Breast epithelium (tissue), 4 donors: ENCODE measurements at regions not wholly inside any gene's neighbourhood (a gene's known extent, or its start where the extent isn't known, plus 50 kb on each side); places are given as distances from the start of the nearest gene placed in this dataset.

Source experiments
- DNase-seq, 2 donors: peaks; one replicate each; pipeline ENCODE4 v3.0.0-alpha.2; 2019; ENCODE audit warnings: low spot score in 2 of 2
- H3K27ac ChIP-seq, 2 donors: fragments of 200-600 bp; sonication (generic) in 1 of 2; one replicate each; pipeline ENCODE4 v1.5.1; 2016 to 2019; ENCODE audit warnings: mild to moderate bottlenecking in 1 of 2
- H3K27me3 ChIP-seq, 2 donors: fragments of 200-600 bp; sonication (generic) in 1 of 2; one replicate each; pipeline versions ENCODE4 v1.5.1 to v1.6.0; 2017 to 2019; ENCODE audit warnings: control low read depth in 1 of 2, mild to moderate bottlenecking in 1 of 2
- H3K36me3 ChIP-seq: fragments of 200-600 bp; one replicate; pipeline ENCODE4 v1.5.1; 2019
- H3K4me1 ChIP-seq, 2 donors: fragments of 200-600 bp; sonication (generic); one replicate each; pipeline ENCODE4 v1.5.1; 2016 to 2019; ENCODE audit warnings: control low read depth in 1 of 2
- H3K4me3 ChIP-seq, 3 donors: fragments of 200-600 bp; sonication (generic); 1 replicate in 2 of 3; 2 replicates in 1 of 3; pipeline ENCODE4 v1.5.1; 2016 to 2019; ENCODE audit warnings: mild to moderate bottlenecking in 3 of 3, moderate library complexity in 2 of 3
- H3K9me3 ChIP-seq, 2 donors: fragments of 200-600 bp; sonication (generic) in 1 of 2; one replicate each; pipeline ENCODE4 v1.5.1; 2016 to 2019; ENCODE audit warnings: control low read depth in 1 of 2
- POLR2A ChIP-seq: fragments of 450-650 bp; IDR thresholded peaks from one replicate; pipeline ENCODE4 v1.6.1; 2016; ENCODE audit warnings: antibody characterized with exemption, mild to moderate bottlenecking, moderate library complexity
- POLR2AphosphoS5 ChIP-seq, 3 donors: sonication (generic); formaldehyde crosslinking; IDR thresholded peaks; one replicate each; pipeline ENCODE4 v1.6.1; 2017; ENCODE audit warnings: antibody characterized with exemption in 3 of 3
- intact Hi-C: fragments of 100-400 bp; cut with DNase I; formaldehyde crosslinking; loops from one replicate; pipeline ENCODE4 v1.15.1; 2023; ENCODE audit warnings: low total_unique reads
- TF ChIP-seq, protein P1 (sequence below), 3 donors: fragments of 450-650 bp; IDR thresholded peaks; one replicate each; pipeline ENCODE4 v1.5.1; 2016 to 2017; ENCODE audit warnings: antibody characterized with exemption in 3 of 3, mild to moderate bottlenecking in 3 of 3, moderate library complexity in 3 of 3

DNA sequence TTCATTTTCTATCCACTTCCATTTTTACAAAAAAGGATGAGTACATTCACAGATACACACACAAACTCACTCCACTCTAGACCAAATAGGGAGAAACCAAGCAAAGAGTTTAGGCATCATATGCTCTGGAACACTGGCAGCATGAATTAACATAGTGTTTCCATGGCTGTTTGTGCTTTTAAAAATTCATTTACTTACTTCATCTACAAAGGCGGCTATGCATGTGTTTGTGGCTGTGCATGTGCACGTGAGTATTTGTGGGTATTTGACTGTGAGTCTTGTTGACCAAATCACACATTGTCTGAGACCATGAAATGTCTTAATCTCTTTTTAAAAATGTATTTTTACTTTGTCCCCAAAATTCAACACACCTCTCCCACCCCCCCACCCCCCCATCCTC lies 203.0 kb upstream of the SESN3 start:
- H3K36me3 ChIP-seq: no peaks in the 10 kb centered on the region
- H3K27me3 ChIP-seq: no peaks in the 10 kb centered on the region
- TF ChIP-seq, protein P1, sequence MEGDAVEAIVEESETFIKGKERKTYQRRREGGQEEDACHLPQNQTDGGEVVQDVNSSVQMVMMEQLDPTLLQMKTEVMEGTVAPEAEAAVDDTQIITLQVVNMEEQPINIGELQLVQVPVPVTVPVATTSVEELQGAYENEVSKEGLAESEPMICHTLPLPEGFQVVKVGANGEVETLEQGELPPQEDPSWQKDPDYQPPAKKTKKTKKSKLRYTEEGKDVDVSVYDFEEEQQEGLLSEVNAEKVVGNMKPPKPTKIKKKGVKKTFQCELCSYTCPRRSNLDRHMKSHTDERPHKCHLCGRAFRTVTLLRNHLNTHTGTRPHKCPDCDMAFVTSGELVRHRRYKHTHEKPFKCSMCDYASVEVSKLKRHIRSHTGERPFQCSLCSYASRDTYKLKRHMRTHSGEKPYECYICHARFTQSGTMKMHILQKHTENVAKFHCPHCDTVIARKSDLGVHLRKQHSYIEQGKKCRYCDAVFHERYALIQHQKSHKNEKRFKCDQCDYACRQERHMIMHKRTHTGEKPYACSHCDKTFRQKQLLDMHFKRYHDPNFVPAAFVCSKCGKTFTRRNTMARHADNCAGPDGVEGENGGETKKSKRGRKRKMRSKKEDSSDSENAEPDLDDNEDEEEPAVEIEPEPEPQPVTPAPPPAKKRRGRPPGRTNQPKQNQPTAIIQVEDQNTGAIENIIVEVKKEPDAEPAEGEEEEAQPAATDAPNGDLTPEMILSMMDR (IDR thresholded peaks at IDR 0.05): no peak
- TF ChIP-seq POLR2AphosphoS5 (IDR thresholded peaks at IDR 0.05) (no peak), POLR2A (no peak)
- no peaks in the 10 kb centered on the region for H3K4me1 ChIP-seq
- no peak overlapping the region for H3K4me3 ChIP-seq
- H3K27ac ChIP-seq: no peak overlapping the region
- no peak for DNase-seq
- intact Hi-C loops: no loop called here
- no peaks in the 10 kb centered on the region for H3K9me3 ChIP-seq

DNA sequence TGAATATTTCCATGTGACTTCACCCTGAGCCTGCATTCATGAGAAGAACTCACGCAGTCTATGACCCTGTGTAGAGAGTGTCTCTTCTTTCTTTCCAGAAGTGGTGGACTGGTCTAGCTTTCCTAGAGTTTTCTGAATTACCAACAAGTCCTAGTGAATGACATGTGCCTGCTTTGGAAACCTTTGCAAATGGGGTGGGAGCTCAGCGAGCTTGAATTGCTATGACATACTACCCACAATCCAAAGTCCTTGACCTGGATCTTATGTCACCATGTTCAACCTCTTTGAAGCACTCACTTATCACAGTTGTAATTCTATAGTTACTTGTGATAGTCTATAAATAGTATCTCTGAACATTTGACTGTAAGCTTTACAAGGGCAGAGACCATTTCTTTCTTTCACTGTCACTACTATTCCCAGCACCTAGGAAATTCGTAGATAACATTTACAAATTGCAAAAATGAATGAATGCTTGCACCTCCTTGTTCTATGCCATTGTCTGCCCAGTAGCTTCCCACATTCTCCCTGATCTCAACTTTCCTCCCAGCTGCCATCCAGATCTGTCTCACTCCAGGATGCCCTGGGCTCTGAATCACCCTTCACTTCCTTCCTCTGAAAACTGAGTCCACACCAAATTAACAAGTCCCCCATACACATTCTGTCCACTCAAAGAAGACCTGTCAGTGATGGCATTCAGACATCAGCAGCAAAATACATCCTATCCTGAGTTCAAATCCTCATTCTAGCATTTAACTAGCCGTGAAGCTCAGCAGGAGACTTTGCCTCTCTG lies 201.9 kb upstream of the SESN3 start:
- intact Hi-C loops: no loop called here
- no peak for DNase-seq
- TF ChIP-seq, protein P1 (IDR thresholded peaks at IDR 0.05): no peak
- no peak for TF ChIP-seq POLR2AphosphoS5 (IDR thresholded peaks at IDR 0.05)
- Histone ChIP-seq H3K36me3 (no peaks in the 10 kb centered on the region), H3K4me3 (no peak overlapping the region), H3K27me3 (no peaks in the 10 kb centered on the region), H3K9me3 (no peaks in the 10 kb centered on the region), H3K27ac (no peak overlapping the region), H3K4me1 (no peaks in the 10 kb centered on the region)

DNA sequence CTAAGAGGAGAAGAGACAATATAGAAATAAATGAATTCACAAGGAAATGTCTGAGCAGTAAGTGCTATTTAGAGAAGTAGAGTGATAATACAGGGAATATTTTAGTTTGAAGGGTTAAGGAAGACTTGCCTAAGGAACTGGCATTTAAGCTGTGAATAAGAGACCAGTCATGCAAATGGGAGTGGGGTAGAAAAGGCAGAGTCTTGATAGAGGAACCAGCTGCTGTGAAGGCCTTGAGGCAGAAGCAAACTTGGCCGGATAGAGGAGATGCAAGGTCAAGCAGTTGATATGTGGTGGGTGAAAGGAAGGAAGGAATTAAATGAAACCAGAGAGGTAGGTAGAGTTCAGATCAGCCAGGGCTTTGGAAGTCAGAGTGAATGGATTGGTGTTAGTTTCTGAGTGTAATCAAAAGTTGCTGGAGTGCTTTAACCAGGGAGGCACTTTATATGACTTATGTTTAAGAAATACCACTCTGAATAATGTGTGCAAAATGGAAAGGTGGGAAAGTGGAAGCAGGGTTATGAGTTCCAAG lies 198.4 kb upstream of the SESN3 start:
- Histone ChIP-seq H3K4me3 (no peak overlapping the region), H3K4me1 (no peaks in the 10 kb centered on the region), H3K9me3 (no peaks in the 10 kb centered on the region), H3K27me3 (no peaks in the 10 kb centered on the region), H3K36me3 (no peaks in the 10 kb centered on the region), H3K27ac (no peak overlapping the region)
- TF ChIP-seq, protein P1 (IDR thresholded peaks at IDR 0.05): no peak
- no peak for TF ChIP-seq POLR2AphosphoS5 (IDR thresholded peaks at IDR 0.05)
- no peak for TF ChIP-seq POLR2A
- intact Hi-C loops: no loop called here
- no peak for DNase-seq

DNA sequence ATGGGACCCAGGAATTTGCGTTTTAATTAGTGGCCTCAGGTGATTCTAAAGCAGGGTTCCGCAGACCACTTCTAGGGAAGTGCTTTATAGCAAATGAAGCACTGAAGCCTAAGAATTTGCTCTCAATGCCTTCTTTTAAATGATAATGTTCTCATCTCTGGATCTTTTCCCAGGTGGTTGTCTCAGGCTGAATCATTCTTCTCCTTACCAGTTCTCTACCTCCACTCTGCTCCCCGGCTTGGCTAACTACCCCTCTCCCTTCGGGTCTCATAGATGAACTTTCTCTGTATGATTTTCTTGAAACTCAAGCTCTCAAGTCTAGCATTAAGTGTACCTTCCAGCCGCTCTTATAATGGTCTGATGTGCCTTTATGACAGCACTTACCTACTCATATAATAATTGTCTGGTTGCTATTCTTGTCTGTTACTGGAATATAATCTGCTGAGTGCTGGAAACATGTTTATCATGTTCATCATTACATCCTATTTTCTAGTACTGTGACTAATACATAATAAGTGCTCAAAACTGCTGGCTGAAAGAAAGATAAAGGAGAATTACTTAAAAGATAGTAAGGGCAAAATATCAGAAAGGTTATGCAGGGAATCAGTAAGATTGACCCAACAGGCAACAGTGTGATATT lies 195.9 kb upstream of the SESN3 start:
- Histone ChIP-seq H3K27me3 (no peaks in the 10 kb centered on the region), H3K4me3 (no peak overlapping the region), H3K36me3 (no peaks in the 10 kb centered on the region), H3K4me1 (no peaks in the 10 kb centered on the region), H3K9me3 (no peaks in the 10 kb centered on the region), H3K27ac (no peak overlapping the region)
- DNase-seq: no peak
- no peak for TF ChIP-seq POLR2A
- TF ChIP-seq POLR2AphosphoS5 (IDR thresholded peaks at IDR 0.05): no peak
- TF ChIP-seq, protein P1 (IDR thresholded peaks at IDR 0.05): no peak
- intact Hi-C loops: no loop called here

DNA sequence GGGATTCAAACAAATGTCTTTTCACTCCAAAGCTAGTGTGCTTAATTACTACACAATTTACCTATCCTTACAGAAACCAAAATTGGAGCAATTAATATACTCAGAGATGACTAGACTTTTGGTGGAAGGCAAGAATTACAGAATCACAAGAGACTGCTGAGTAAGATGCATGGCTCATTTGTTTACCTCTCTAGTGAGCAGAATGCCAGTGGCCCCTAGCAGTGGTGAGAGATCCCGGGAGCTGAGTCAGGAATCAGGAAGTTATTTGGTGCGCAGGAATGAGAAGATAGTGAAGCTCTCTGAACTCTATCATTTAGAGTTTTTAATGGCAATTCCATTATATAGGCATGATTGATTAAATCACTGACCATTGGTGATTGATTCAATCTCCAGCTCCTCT lies 188.9 kb upstream of the SESN3 start:
- Histone ChIP-seq H3K9me3 (no peaks in the 10 kb centered on the region), H3K27me3 (no peaks in the 10 kb centered on the region), H3K4me1 (no peaks in the 10 kb centered on the region), H3K4me3 (no peak overlapping the region), H3K27ac (no peak overlapping the region), H3K36me3 (no peaks in the 10 kb centered on the region)
- intact Hi-C loops: no loop called here
- TF ChIP-seq POLR2AphosphoS5 (IDR thresholded peaks at IDR 0.05) (no peak), POLR2A (no peak)
- TF ChIP-seq, protein P1 (IDR thresholded peaks at IDR 0.05): no peak
- no peak for DNase-seq
